NCI-H446 (cell line): ENCODE measurements at regions not wholly inside any gene's neighbourhood (a gene's known extent, or its start where the extent isn't known, plus 50 kb on each side); places are given as distances from the start of the nearest gene placed in this dataset.

Experiments
- DNase-seq, 2 experiments: peaks; one replicate each; lab custom pipeline; 2025; lab: John Stamatoyannopoulos, UW

DNA sequence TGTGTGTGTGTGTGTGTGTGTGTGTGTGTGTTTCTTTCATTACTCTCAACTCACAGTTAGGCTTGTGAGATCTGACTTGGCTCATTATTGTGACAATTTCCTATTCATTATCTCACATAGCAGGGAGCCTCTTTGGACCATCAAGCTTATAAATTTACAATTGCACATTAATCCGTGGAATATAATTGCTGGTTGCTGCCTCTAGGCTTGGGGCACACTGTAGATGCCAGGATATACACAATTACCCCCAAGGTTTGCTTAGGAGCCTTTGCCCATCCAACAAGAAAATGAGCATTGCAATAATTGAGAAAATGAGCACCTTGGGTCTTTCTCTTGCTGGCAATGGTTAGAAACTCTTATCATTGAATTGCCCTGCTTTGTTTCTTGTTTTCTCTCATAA lies 161.6 kb upstream of the DMRTA1 start:
- DNase-seq: no peak

DNA sequence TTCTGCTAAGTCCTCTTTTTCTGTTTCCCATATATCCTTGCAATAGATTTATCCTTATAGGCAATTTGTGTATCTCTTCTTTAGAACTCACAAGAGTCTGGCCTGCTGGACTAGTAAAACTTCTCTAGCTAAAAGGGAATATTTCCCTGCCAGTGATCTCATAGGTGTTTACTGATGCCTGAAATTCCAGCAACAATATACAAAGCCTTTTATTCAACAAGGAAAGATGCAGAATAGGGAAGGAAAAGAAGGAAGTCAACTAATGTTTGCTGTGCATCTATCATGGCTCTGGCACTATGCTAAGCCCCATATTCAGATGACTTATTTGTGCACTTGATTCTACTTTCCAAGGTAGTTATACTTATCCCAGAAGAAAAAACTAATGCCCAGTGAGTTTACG lies 160.0 kb upstream of the DMRTA1 start:
- DNase-seq: no peak

DNA sequence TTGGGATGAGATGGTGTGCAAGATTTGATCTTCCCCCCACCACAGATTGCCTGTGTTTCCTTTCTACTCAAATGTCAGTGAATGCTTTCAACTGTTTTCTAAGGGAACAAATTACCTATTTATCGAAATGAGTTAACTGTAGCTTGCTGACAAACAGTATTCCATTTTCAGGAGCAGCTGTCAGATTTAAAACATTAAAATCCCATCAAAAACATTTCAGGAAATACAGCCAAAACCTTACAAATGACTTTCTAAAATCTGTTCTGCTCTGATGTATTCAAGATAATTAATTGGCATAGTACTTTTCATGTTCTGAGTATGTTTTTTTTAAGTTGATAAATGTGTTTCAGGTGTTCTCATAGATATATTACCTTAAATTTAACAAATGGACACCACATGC lies 158.0 kb upstream of the DMRTA1 start:
- no peak for DNase-seq

GRCh38 chr9:22307013-22307711 lies 139.5 kb upstream of the DMRTA1 start:
- DNase-seq: peak; percentile 82 to 90

- DNase-seq: peak; percentile 46 to 72
These were observed 138.4 kb upstream of the DMRTA1 start for GRCh38 chr9:22308177-22308576.

GRCh38 chr9:22316645-22317044 lies 130.0 kb upstream of the DMRTA1 start:
- DNase-seq: no peak

DNA sequence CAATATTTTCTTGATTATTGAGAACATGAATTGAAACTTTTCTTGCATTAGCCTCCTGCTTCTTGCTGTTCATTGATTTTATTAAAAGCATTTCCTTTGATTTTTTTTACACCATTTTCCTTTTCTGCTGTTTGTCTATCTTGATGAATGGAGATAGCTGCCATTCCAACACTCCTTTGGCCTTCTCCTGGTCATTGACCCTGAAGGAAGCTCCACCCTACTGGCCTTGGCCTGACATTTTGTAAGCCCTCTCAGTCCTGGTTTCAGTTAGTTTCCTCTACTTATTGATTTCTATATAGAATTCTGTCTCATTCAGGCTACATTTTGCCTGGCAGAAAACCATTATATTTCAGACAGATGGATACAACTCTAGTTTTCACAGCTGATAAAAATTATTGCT lies 115.1 kb upstream of the DMRTA1 start:
- DNase-seq: no peak

GRCh38 chr9:22332202-22332601 lies 114.4 kb upstream of the DMRTA1 start:
- peak; percentile 44 to 47 for DNase-seq

DNA sequence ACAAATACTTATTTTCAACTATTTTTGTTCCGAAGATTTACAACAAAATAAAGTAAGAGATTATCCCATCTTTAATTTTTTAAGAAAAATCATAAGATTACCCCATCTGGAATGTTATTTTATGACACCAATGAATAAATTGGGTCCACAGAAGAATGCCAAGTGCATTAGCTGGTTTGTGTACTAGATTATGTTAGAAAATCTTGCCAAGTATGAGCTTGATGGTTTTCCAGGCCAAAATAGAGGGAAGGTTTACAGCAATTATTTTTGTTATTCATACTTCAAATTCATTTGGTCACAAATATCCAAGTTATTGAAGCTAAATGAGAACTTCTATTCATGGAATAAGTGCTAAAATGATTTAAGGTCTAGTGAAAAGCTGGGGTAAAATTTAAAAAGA lies 109.4 kb upstream of the DMRTA1 start:
- peak; percentile 51 to 72 for DNase-seq

DNA sequence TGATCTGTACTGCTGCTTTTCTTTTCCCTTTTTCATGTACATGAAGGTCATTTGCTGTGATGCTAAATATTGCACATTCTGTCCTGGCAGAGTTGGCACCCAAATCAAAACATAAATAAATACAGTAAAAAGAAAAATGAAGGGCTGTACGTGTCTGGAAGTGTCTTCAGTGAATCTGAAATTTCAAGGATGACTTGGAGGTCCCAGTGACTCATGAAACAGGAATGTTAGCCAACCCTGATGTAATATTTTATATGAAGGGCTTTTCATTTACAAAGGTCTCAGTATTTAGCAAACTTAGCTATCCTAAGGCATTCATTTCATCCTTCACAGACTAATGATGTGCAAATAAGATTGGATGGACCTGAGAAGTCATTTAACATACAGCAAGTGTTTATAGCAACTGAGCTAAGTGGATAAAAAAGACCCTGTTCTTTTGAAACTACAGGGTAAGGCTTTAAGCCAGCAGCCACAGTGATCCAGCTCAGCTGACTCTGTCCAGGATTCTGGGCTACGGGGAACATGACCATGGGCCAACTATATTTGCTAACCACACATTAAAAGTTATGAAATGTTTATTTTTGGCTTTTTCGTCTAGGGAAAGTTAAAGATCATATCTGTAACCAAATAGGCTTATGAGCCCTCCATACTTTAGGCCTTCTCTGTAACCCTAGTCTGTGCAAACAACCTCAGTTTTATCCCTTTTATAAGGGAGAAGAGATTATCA lies 104.0 kb upstream of the DMRTA1 start:
- peak; percentile 93 to 94 for DNase-seq

DNA sequence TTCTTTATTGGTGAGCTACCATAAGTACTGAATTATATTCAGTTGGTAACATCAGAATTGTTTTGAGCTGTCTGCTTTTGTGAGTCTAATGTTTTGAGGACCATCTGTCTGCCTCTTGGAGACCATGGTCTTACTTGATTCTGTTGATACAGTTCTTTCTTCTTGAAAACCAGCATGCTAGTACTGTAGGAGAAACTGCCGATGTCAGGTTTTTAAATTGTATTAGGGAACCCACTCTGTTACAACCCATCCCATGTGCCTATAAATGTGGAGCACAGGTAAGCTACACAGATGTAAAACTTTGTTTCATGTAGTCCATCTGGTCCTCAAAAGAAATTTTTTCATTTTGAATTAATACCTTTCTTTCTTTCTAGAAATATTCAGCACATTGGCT lies 103.4 kb upstream of the DMRTA1 start:
- peak; percentile 79 to 85 for DNase-seq

GRCh38 chr9:22354699-22355384 lies 91.8 kb upstream of the DMRTA1 start:
- no peak for DNase-seq

GRCh38 chr9:22356985-22357384 lies 89.6 kb upstream of the DMRTA1 start:
- no peak for DNase-seq

- no peak for DNase-seq
These were observed 83.2 kb upstream of the DMRTA1 start for GRCh38 chr9:22363421-22363887.

DNA sequence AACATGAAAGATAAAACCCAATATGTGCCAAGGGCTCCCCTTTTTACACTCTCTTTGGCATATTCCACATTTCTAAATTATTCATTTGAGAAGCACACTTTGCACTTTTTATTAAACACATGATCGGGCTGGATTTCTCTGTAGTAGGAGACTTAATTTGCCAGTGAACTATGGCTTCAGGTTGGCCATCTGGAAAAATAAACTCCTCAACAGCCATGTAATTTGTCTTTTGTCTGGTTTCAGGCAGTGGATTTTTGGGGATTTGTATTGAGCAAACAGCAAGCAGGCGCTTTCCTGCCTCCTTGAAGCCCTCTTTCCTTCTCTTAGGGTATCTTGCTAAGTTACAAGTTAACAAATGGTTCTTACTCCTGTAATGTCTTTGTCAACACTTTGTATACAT lies 73.0 kb upstream of the DMRTA1 start:
- peak; percentile 76 to 85 for DNase-seq

DNA sequence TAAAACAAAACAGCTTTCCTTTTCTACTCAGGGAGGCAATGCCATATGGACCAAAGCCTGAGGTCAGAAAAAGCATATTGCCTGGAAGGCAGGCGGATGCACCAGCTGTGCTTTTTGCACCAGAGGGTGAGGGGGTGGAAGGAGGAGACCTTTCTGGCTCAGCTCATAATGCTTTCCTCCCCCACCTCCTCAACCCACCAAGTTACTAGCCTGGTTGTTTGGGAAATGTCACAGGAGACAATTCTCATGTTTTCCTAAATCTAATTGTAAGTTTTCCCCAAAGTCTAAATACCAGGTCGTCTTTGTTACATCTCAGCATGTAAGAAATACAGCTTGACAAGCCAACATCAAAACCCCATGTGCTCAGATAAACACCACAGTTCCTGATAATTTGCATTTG lies 72.6 kb upstream of the DMRTA1 start:
- peak; percentile 82 to 91 for DNase-seq

- peak; percentile 22 to 39 for DNase-seq
These were observed 67.4 kb upstream of the DMRTA1 start for GRCh38 chr9:22379272-22379671.

- no peak for DNase-seq
These were observed 65.5 kb upstream of the DMRTA1 start for GRCh38 chr9:22381170-22381569.

GRCh38 chr9:22382331-22382730 lies 64.3 kb upstream of the DMRTA1 start:
- no peak for DNase-seq

DNA sequence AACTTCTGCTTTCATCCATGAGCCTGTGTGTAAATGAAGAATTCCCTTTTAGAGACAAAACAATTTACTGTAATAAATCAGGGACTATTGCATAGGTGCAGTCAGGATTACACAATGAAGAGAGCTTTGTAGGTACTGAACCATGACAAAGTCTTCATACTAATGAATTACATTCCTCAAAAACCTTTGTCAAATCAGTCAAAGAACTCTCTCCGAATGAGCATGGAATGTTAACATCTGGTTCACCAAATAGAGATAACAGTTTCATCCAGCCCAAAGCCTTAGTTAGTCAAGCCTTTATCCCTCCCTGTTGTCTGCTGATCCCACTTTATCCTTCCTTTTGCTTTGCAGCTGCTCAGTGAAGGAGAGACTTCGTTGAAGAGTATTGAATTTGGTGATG lies 62.9 kb upstream of the DMRTA1 start:
- DNase-seq: no peak

DNA sequence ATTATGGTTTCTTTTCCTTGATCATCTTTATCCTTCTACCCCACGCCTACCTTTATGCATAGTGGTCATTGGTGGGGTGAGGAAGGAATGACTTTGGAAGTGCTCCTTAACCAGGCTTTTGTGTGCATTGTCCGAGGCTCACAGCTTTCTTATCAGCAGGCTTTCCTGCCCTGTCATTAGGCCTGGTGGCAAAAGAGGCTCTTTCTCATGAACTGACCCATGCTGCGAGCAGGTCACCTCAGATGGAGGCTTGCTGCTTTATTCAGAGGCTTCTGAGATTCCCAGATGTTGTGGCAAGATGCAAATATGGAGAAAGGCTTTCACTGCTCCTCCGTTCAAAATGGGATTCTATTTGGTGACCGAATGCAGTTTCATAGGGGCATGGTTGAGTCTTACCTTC lies 57.4 kb upstream of the DMRTA1 start:
- no peak for DNase-seq

- DNase-seq: no peak
These were observed 54.1 kb upstream of the DMRTA1 start for GRCh38 chr9:22392523-22392922.

DNA sequence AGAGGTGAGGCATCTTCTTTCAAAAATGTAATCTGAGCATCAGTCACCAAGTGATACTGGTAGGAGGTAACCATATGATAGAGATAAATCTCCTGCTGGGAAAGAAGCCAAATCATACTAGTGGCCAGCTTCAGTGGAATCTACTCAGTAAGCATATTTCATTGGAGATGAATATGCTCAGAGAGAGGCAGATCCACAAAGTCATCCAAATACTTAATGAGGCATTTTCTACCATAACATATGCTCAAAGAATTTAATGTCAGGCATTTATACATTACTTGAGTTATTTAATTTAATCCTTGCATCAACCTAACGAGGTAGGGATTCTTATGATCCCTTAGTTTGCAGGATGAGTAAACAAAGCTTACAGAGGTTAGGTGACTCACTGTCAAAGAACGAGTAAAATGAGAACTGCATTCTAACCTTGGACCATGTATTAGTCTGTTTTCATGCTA lies 50.9 kb upstream of the DMRTA1 start:
- DNase-seq: peak in 1 of 2 experiments; percentile 61
